Left kidney (tissue), 1 donor: ENCODE measurements at regions not wholly inside any gene's neighbourhood (a gene's known extent, or its start where the extent isn't known, plus 50 kb on each side); places are given as distances from the start of the nearest gene placed in this dataset.

ENCODE experiments used
- DNase-seq: peaks from one replicate; pipeline ENCODE4 v3.0.0-alpha.2; 2013

DNA sequence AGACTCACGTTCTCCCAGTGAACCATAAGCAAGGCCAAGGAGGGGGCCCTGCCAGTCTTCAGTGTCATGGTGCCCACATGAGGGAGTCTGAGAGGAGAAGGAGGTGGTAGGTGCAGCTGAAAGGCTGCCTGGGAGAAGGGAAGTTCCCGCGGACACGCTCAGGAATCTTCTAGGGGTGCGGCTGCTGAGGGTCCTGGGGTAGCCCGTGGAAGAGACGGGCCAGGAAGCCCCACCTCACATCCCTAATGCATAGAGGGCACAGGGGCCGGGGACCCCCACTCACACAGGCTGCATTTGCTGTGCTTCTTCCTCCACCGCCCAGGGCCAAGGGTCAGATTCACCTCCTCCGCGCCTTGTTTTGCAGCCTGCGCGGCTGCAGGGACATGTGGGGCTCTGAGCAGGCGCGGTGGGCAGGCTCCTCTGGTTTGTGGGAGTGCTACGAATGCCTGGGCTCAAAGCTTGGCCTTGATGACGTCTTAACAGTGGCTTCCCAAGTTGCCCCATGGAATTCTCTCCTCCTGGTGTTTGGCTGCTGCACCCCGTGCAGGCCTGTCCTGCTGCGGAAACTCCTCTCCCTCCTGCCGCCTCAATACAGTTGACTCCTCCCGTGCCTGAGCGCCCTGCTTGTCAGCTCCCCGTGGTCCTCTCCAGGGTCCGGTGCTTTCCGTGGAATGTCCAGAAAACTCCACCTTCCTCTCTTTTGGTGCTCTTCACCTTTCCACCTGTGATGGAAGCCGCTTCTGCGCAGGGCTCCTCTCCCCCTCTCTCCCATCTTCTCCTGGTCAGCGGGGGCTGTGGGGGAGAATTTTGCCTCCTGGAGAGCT is 95.7 kb downstream of the VAPA start:
- no peak for DNase-seq

DNA sequence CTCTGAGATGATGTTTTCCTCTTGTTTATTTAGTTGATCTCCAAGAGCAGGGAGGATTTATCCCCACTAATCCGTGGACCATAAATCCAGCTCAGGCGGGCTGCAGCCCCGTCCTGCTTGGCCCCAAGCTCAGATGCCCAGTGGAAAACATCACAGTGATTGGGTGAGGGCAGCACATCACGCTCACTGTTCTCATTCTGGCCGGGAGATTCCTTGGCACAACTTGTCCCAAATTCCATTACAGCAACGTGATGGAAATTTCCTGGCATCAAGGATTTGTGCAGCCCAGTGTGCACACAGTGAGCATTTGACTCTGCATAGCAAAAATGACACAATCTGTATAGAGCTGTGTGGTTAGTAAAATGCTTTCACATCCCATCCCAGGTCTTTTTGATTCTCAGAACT is 96.8 kb downstream of the VAPA start:
- DNase-seq: no peak

DNA sequence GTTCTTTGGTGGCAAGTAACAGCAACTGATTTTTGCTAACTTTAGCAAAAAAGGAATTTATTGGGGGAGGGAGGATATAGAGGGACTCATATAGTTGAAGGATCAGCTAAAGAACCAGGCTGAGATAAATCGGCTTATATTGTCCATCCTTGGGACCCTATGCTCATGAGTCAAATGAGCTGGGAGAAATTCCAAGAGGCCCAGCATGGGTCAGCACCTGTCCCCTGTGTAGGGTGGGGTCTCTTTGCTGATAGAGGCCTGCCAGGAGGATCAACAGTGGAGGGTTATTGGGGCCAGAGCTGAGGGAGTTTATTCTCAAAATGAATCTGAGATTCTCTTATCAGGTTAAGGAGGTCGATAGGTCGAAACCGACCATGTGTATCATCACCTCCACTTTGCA is 97.2 kb downstream of the VAPA start:
- no peak for DNase-seq

DNA sequence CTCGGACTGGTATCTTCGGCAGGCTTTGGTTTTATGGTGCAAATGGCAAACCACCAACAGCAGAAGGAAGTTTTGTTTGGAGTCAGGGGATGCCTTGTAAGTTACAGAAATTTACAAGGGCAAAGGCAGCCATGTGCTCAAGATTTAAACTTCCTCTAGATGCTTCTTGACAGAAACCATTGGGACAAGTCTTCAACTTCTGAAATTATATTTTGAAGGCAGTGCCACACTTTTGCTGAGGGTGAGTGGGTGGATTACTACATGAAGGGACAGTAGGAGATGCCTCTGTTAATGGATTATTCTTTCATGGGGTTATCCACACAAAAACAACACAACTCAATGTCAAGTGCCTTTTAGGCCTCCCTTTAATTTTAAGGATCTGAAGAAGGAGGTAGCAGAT is 97.9 kb downstream of the VAPA start:
- no peak for DNase-seq

DNA sequence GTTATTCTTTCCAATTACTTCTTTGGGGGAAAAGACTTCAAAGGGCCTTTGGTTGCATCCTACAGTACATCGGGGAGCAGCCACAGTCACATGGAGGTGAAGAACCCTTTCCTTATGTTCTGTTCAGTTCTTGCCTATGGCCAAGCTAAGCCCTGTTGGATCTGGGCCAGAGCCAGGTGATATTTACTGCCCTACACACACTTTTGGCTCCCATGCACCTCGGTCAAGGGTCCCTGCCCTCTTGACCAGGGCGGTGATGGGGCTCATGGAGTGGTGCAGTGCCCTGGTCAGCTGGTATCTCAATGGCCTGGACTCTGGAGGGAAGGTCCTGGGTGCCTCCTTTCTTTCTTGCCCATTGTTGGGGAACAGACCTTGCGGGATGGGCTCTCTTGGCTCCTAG is 98.7 kb downstream of the VAPA start:
- DNase-seq: no peak

DNA sequence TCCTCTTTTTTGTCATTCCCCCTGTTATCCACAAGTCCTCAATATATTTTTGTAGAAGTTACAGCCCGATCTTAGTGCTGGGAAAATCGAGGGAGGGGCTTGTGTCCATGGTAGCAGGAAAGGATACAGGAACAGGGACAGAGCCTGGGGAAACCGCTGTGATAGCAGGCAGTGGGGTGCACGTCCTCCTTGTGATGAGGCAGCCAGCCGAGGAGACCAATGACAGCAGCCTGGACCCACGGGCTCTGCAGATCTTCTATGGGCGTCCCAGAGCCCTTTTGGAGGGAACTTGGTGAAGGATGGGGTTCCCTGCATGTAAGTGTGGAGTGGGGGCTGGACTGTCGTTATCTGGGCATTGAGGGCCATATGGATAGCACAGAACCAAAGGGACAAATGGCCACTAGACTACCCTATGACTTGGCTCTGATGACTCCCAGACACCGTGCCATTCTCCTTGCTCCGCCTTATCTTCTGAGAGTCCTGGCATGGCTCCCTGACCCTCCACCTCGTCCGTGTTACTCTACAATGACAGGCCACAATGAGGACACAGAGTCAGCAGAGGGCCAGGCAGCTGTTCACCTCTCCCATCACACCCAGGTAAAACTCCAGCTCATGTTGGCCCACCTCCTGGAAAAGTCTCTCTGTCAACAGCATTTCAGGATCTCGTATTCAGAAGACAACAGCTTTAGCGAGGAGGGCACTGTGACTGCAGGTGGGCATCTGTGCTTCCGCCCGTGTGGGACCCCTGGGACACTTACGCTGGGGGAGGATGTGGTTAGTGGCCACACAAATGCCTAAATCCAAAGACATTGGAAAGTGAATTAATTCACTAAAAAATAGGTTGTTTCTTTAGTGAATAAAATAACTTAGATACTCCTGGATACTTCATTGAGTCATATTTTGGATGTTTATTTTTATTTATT is 100.1 kb downstream of the VAPA start:
- DNase-seq: no peak

DNA sequence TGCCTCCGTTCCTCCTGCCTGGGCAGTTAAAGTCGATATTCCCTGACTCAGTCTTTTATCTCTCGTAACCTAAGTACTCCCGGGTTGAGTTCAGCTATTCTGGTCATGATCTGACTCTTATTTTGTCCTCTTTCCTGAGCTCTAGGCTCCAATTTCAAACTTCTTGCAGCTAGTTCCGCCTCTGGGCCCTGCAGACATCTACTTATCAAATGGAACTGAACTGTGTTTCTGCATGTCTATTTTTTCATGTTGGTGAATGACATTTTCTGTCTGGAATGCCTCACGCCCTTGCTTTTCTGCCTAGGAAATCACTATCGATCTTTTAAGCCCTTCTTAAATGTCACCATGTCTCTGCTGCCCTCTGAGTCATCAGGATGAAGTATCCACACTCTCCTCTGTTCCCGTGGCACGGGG is 101.5 kb downstream of the VAPA start:
- DNase-seq: no peak

DNA sequence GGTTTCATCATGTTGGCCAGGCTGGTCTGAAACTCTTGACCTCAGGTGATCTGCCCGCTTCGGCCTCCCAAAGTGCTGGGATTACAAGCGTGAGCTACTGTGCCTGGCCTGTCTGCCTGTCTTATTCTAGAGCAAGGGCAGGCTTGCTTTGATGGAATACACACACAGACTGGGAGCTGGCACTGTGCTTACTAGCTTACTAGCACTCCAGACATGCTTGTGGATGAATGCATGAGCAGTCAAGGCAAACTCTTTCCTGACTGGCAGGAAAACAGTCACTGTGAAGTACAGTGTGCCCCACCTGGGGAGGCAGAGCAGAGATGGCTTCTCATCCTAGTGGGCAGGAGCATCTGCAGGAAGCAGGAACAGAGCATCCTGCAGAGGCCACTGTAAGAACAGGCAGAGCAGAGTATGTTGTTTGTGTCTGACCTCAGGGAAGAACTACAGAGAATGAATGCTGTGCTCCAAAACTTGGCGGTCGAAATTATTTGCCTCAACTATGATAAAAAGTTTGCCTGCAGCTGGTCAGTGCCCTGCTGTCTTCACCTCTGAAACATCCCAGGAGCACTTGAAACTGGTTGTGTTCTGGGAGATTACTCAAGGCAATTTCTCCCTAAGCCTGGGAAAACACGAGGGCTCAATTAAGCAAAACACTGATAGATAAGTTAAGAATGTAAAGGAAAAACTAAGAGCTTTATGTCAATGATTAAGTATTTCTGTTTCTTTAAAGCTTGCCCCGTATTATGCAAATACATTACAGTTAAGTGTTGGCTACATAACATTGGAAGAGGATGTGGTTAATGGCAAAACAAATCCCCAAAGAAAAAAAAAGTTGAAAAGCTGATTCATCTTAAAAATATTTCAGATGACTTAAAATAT is 102.4 kb downstream of the VAPA start:
- no peak for DNase-seq

DNA sequence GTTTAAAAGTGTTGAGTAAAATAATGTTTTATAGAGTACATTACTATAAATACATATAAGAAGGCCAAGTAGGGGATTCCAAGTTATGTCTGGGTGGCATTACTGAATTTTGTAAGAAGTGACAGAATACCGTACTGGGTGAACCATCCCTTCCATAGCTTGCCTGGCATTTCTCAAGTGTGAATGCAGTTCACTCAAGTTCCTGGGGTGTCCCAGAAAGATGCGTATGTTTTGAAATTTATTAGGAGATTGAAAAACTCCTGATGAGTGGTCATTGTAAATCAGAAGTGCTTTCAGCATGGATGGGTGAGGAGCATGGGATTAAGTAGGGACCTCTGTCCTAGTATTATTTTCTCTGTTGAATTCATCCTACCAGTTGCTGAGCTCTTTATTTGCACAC is 103.2 kb downstream of the VAPA start:
- no peak for DNase-seq

DNA sequence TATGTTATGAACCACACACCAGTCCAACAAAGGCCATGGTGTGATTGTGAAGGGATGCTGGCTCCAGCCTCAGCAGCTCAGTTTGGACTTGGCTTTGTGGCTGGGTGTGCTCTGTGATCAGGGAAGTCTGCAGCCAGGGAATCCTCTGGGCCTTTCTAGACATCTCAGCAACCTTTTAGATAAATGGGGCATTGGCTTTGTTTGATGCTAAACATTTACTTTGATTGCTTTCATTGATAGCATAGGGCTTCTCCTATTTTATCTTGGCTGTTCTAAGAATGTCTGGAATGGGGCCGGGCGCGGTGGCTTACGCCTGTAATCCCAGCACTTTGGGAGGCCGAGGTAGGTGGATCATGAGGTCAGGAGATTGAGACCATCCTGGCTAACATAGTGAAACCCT is 104.5 kb downstream of the VAPA start:
- no peak for DNase-seq

DNA sequence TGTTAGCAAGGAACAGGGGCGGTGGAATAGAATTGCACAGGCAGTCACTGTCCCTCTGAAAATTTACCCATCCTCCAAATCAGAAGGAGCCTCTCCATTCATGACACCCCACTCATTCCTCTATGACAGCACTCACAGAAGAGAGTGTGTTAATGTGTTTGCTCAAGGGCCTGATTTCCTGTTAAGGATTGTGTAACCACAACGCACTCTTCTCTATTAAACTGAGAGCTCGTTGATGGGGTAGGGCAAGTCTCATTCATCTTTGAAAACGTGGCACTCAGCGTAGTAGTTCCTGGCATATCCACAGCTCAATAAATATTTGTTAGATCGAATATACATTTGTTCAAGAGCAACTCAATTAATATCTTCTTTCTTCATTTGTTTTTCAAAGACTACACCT is 106.4 kb downstream of the VAPA start:
- no peak for DNase-seq

DNA sequence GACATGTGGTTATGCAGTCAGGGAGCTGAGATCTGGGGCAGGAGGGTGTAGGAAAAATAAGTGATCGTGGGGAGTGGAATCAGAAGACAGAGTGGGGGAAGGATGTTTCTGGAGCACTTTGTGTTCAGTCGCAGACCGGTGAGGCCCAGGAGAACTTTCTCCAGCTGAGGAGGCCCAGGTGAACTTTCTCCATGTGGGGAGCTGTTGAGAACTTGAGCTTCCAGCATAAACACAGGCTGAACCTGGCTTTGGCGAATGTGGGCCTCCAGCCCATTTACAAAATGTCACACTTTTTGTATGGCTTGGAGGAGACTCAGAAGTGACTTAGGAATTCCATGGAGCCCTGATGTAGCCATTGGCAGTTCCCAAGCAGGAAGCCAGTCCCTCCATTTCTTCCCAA is 108.5 kb downstream of the VAPA start:
- no peak for DNase-seq

DNA sequence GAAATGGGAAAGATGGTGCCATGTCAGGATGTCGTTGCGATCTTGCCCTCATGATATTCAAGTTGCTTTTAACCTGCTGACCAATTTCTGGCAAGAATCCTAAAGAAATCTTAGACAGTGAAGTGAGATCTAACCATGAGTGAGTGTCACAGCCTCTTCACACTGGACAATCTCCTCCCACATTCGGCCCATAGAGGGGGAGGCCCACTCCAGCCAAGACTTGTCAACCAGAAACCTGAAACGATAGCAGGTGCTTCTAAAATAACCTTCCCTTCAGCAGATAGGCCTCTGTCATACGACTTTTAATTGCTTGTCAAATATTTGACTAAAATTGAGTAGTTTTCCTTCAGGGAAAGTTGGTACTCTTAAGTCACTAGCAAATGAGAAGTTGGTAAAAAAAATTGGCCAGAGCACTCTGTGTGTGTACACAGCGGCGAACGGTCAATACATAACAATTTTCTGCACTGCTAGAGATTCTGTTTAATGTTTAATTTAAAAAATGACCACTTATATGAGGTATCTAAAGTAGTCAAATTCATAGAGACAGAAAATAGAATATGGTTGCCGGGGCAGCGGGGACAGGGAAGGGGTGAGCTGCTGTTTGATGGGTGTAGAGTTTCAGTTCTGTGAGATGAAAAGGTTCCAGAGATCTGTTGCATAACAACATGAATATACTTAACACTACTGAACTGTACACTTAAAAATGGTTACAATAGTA is 110.2 kb downstream of the VAPA start:
- DNase-seq: no peak

DNA sequence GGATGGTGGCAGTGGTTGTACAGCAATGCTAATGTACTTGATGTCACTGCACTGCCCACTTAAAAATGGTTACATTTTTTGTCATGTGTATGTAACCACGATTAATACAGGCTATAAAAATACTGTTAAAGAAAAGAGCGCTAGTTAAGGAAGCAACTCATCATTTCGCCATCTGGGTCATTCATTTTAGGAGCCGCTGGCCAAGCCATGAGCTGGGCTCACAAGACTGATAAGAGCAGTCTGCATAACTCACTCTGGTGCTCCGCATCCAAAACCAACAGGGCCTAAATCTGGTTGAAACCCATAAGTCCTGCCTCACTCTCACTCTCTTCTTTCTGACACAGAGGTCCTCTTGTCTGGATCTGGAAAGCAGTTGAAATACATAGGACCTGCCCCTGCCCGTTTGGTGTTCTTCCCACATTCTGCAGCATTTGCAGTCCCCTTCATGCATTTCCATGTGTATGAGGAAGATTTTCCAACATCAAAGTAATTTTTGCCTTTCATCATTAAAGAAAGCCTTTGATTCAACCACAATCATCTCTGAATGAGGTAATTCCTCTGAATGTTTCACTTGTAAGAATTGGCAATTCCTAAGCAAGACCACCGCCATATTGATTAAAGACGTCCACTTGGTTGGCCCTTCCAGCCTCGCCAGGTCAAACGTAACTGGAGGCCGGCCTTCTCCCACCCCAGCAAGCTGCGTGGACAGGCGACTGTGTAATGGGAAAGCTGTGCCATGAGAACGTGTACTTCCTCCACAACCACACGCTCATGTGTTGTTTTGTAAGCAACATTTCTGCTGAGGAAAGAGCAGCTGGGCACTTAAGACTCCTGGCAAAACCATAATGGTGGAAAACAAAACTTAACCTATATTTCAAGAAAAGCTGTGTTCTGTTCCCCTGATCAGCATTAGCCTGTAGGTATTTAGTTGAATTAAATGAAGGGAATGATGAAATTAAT is 112.2 kb downstream of the VAPA start:
- no peak for DNase-seq

DNA sequence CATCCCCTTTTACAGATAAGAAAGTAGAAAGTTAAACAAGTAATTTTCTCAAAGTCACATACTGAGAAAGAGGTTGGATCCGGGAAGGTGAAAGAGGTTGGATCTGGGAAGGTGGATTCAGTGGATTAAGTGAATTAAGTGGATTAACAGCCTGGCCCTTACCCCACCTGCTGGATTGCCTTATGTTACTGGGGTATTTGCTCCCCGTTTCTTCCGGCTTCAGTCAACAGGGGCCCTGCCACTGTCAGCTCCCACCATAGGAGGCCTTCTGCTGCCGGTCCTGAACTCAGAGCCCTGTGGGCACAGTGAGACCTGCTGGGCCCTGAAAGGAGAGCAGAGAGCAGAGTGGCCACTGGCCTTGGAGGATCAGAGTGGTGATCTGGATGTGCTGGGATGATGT is 113.2 kb downstream of the VAPA start:
- DNase-seq: no peak

DNA sequence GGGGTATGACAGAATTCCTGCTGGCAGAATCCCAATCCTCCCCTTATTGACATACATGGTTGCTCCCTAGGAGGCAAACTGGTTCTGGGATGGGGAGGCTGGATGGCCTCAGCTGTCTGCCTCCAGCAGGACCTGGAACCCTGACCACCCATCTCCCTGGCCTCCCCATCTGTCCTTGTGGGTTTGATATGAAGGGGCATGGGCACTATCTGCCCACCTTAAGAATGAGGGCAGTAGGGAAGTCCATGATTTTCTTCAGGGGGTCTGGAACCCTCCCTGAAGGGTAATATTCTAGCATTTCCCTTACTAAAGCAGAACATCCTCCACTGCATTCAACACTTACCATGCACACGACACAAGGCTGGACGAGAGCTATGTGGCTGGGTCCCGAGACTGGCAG is 113.6 kb downstream of the VAPA start:
- no peak for DNase-seq

DNA sequence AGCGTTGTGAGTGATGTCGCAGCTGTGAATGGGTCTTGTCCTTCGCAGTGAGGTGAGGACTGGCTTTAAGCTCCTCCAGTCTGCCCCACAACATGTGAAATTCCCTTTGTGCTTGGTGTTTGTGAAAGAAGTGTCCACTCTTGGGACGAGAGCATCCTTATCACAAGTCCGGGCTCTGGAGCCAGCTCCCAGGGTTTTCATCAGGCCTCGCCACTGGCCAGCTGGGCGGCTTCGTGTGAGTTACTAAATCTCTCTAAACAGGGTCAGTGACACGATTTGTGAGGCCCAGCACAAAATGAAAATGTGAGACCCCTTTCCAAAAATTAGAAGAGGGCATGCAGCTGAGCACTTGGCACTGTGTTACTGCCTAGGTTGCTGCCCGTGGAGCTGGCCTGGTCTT is 115.9 kb downstream of the VAPA start:
- DNase-seq: no peak

DNA sequence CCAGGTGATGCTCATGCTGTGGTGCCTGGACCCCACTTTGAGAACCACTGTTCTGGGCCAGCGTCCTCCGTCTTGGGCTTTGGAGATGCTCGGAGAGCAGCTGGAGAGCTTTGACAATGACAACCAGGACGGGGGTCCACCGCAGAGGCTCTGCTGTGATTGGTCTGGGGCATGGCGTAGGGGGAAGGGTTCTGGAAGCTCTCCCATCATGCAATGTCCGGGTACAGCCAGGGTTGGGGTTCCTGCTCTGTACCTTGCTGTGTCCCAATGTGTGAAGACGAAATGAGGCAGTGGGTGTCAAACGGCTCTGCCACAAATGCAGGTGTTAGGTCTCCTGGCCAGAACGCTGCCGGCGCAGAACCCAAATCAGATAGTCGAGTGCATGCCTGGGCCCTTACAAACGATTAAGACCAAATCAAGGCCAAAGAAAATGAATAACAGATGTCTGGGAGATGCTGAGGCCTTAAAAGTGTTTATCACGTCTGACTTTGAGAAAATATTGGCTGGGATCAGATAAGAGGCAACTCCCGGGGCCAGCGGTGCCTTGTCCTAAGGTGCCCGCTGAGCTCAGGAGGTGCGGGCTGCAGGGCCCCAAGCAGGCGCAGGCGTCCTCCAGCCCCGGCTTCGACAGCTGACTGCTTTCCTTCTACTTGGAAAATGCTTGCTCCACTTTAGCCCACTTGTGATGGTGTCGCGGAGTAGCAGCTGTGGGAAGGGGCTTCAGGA is 117.2 kb downstream of the VAPA start:
- no peak for DNase-seq

DNA sequence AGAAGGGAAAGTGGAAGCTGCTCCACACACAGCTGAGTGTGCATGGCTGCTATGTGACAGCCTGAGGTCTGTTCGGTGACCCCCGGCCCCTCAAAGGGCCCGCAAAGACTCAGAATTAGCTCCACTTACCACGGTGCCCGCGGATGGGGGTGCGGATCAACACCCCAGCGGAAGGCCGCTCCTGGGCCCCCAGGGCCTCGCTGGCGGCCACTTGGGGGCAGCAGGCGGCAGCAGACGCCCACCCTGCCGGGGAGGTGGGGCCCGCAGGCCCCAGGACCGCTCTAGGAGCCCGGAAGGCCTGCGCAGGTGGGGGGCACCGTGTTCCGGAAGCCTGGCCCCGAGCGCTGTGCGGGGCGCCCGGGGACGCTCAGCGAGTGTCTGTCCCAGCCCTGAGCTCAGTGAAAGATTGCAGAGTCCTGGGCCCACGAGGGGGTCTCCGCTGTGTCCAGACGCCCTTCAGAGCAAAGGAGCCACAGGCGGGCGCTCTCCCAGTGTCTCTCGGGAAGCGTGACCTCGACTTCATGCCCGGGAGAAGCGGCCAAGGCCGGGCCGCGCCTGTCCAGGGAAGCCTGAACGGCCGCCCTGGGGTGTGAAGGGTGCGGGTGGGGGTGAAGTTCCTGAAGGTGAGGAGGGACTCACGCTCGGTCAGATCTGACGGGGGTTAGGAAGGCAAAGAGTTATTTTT is 118.7 kb downstream of the VAPA start:
- no peak for DNase-seq
